Aorta (tissue), 5 donors: ENCODE measurements at regions not wholly inside any gene's neighbourhood (a gene's known extent, or its start where the extent isn't known, plus 50 kb on each side); places are given as distances from the start of the nearest gene placed in this dataset.
"Not testable (repeated sequence)": the region's sequence is repeated elsewhere in the genome, so short reads cannot be mapped to it uniquely, and the experiment has no call there.

Source experiments
- ATAC-seq: fragments of 200-7000 bp; cut with Tn5 transposase; one replicate; pipeline ENCODE4 v1.9.1; 2022; ENCODE audit warnings: moderate library complexity; ENCODE audit not compliant: low FRiP score
- DNase-seq, 2 donors: peaks; one replicate each; pipeline ENCODE4 v3.0.0-alpha.2; 2020
- H3K27ac ChIP-seq, 2 donors: one replicate each; pipeline ENCODE4 v1.5.1; 2013; ENCODE audit warnings: low read length in 2 of 2, mild to moderate bottlenecking in 2 of 2, moderate library complexity in 2 of 2, control low read depth in 1 of 2, inconsistent platforms in 1 of 2, low read depth in 1 of 2
- H3K27me3 ChIP-seq, 2 donors: one replicate each; pipeline ENCODE4 v1.6.1; 2013; ENCODE audit warnings: control low read depth in 1 of 2, low read length in 1 of 2, mild to moderate bottlenecking in 1 of 2, moderate library complexity in 1 of 2; ENCODE audit not compliant: insufficient read depth in 2 of 2, control insufficient read depth in 1 of 2
- H3K36me3 ChIP-seq, 2 donors: one replicate each; pipeline ENCODE4 v1.6.1; 2013; ENCODE audit warnings: control low read depth in 1 of 2, low read length in 1 of 2, mild to moderate bottlenecking in 1 of 2; ENCODE audit not compliant: insufficient read depth in 2 of 2, control insufficient read depth in 1 of 2
- H3K4me1 ChIP-seq, 2 donors: one replicate each; pipeline ENCODE4 v1.6.1; 2013; ENCODE audit warnings: low read length in 2 of 2, control low read depth in 1 of 2, mild to moderate bottlenecking in 1 of 2, moderate library complexity in 1 of 2; ENCODE audit not compliant: insufficient read depth in 2 of 2, control insufficient read depth in 1 of 2
- H3K4me3 ChIP-seq, 2 donors: one replicate each; pipeline ENCODE4 v1.5.1; 2013; ENCODE audit warnings: low read length in 2 of 2, control low read depth in 1 of 2, mild to moderate bottlenecking in 1 of 2
- H3K9me3 ChIP-seq: one replicate; pipeline ENCODE4 v1.6.1; 2013; ENCODE audit warnings: mild to moderate bottlenecking, low read length; ENCODE audit not compliant: control insufficient read depth
- WGBS, 2 donors: extraction: QIAGEN DNeasy Blood & Tissue Kit; methylation state at CpG; one replicate each; pipeline ENCODE4 v1.1.7; 2013; 5-methylcytosine and 5-hydroxymethylcytosine counted together
- intact Hi-C, 2 donors: fragments of 100-400 bp; cut with DNase I; formaldehyde crosslinking; loops; one replicate each; pipeline versions ENCODE4 v1.14.2 to v1.15.0; 2022
- donor health status: healthy with polysubstance abuse.
- donor health status: Bipolar disorder and iron deficiency.
- donor health status: DM: no; HTN: no; CAD: no.
- donor health status: DM: no; HTN: no; CAD: no.
- donor health status: DM: yes; HTN: yes; CAD: no.

DNA sequence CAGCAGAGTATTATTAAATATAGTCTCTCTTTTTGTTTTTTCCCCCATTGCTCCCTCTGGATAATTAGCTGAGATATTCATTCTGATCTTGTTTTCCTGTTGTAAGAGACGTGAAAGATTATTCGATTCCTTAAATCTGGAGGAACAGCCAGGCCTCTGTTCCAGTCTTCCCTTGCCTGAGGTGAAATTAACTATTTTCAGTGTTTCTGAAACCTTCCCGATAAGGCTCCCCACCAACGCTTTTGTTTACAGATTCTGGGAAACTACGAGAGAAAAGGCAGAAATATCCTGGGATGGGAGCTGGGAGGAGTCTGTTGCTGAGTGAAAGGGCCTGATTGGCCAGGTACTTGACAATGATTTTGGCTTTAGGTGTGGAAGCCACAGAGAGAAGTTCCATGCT, 63.6 kb upstream of the AGR3 start:
- Histone ChIP-seq H3K27ac (no peak overlapping the region), H3K4me1 (no peaks in the 10 kb centered on the region), H3K27me3 (no peaks in the 10 kb centered on the region), H3K36me3 (no peaks in the 10 kb centered on the region), H3K4me3 (no peak overlapping the region), H3K9me3 (peaks cover 4% of the 10 kb centered on the region)
- DNase-seq (no peak), ATAC-seq (no peak)
- 94 to 95% methylated on average over 5 of the region's 5 CpGs for WGBS, 2 donors
- intact Hi-C loops, result no loop called here

GRCh38 chr7:16948110-16948509, 66.3 kb upstream of the AGR3 start:
- H3K36me3 ChIP-seq, ATAC-seq, H3K27ac ChIP-seq, H3K4me3 ChIP-seq, DNase-seq, intact Hi-C loops, H3K4me1 ChIP-seq, H3K9me3 ChIP-seq, H3K27me3 ChIP-seq: not testable (repeated sequence)
- 85 to 93% methylated on average over 4 of the region's 4 CpGs for WGBS, 2 donors

- peaks cover 4% of the 10 kb centered on the region for H3K9me3 ChIP-seq
- DNase-seq (no peak), ATAC-seq (no peak)
- H3K36me3 ChIP-seq, result no peaks in the 10 kb centered on the region
- intact Hi-C loops, result no loop called here
- 70 to 81% methylated on average over 3 of the region's 3 CpGs for WGBS, 2 donors
- peaks cover 0 to 3% of the 10 kb centered on the region in 2 donors for H3K4me1 ChIP-seq
- no peak overlapping the region for H3K4me3 ChIP-seq
- H3K27me3 ChIP-seq, result no peaks in the 10 kb centered on the region
- no peak overlapping the region for H3K27ac ChIP-seq
Observed at GRCh38 chr7:16951483-16952080, 69.8 kb upstream of the AGR3 start.

DNA sequence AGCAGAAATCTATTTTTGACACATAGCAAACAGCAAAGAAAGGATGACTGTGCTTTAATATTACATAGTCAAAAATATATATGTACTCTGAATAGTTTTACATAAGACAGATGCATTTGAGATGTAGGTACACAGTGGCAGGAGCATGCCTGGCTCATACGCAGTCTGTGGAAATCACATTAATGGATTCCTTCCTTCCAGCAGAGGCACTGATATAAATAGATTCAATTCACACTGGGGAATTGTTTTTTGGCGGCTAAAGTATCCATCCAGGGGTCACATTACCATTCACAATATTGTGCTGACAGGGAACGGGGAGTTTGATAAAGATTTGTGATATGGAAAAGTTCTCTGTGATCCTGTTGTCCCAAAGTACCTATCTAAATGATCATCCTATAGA, 72.5 kb upstream of the AGR3 start:
- Histone ChIP-seq H3K4me1 (peaks cover 0 to 3% of the 10 kb centered on the region in 2 donors), H3K9me3 (no peaks in the 10 kb centered on the region), H3K27ac (no peak overlapping the region), H3K36me3 (no peaks in the 10 kb centered on the region), H3K4me3 (no peak overlapping the region), H3K27me3 (no peaks in the 10 kb centered on the region)
- ATAC-seq, result no peak
- intact Hi-C loops, result no loop called here
- 5 to 6% methylated on average over 3 of the region's 3 CpGs for WGBS, 2 donors
- no peak for DNase-seq

DNA sequence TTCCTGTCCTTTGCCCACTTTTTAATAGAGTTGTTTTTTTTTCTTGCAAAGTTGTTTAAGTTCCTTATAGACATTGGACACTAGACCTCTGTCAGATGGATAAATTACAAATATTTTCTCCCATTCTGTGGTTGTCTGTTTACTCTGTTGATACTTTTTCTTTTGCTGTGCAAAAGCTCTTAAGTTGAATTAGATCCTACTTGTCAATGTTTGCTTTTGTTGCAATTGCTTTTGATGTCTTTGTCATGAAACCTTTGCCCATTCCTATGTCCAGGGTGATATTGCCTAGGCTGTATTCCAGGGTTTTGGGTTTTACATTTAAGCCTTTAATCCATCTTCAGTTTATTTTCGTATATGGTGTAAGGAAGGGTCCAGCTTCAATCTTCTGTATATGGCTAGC, 76.9 kb upstream of the AGR3 start:
- 95 to 100% methylated on average over 1 of the region's 1 CpG for WGBS, 2 donors
- Histone ChIP-seq H3K27me3 (no peaks in the 10 kb centered on the region), H3K9me3 (no peaks in the 10 kb centered on the region), H3K36me3 (no peaks in the 10 kb centered on the region), H3K4me3 (no peak overlapping the region), H3K27ac (no peak overlapping the region), H3K4me1 (peaks cover 0 to 5% of the 10 kb centered on the region in 2 donors)
- DNase-seq, result no peak
- ATAC-seq, result no peak
- intact Hi-C loops, result no loop called here

GRCh38 chr7:16960337-16960965, 78.7 kb upstream of the AGR3 start:
- Histone ChIP-seq H3K9me3 (no peaks in the 10 kb centered on the region), H3K4me1 (peaks cover 0 to 2% of the 10 kb centered on the region in 2 donors), H3K27ac (no peak overlapping the region), H3K36me3 (no peaks in the 10 kb centered on the region), H3K4me3 (no peak overlapping the region), H3K27me3 (no peaks in the 10 kb centered on the region)
- DNase-seq (no peak), ATAC-seq (no peak)
- WGBS, 2 donors, result 87 to 97% methylated on average over 1 of the region's 1 CpG
- intact Hi-C loops, result loop anchor here in 1 of 2 donors (10.0 kb wide), 1 partner anchor 414 kb away; no protein-coding TSS in a partner anchor

GRCh38 chr7:16961641-16962040, 79.9 kb upstream of the AGR3 start:
- intact Hi-C loops, result loop anchor here in 1 of 2 donors (10.0 kb wide), 1 partner anchor 413 kb away; no protein-coding TSS in a partner anchor
- WGBS, 2 donors, result 4 to 6% methylated on average over 2 of the region's 2 CpGs
- no peaks in the 10 kb centered on the region for H3K9me3 ChIP-seq
- no peak overlapping the region for H3K4me3 ChIP-seq
- H3K27ac ChIP-seq, result peak overlapping the region in 1 of 2 donors; percentile 12
- peaks cover 0 to 8% of the 10 kb centered on the region in 2 donors for H3K4me1 ChIP-seq
- no peaks in the 10 kb centered on the region for H3K27me3 ChIP-seq
- DNase-seq (no peak), ATAC-seq (peak; percentile 63)
- no peaks in the 10 kb centered on the region for H3K36me3 ChIP-seq

DNA sequence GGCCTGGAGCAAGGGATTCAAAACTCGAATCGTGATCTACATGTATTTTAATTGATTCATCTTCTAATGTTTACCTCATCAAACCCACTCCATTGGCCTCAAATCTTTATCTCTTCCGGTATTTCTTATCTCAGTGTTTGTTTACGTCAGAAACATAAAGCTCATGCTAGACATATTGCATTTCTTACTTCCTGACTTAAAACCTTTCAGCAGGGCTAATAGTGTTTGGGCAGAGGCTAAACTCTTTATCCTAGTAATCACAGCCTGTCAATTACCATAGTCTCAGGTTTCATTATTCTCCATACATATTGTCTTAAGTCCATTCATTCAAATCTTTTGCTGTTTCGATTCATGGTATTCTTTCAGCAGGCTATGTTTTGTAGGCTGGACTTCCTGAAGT, 81.3 kb upstream of the AGR3 start:
- peaks cover 0 to 8% of the 10 kb centered on the region in 2 donors for H3K4me1 ChIP-seq
- H3K4me3 ChIP-seq, result no peak overlapping the region
- ATAC-seq (no peak), DNase-seq (no peak)
- no peaks in the 10 kb centered on the region for H3K36me3 ChIP-seq
- no peak overlapping the region for H3K27ac ChIP-seq
- intact Hi-C loops, result loop anchor here in 1 of 2 donors (10.0 kb wide), 1 partner anchor 412 kb away; no protein-coding TSS in a partner anchor
- H3K9me3 ChIP-seq, result no peaks in the 10 kb centered on the region
- H3K27me3 ChIP-seq, result no peaks in the 10 kb centered on the region
- 82 to 86% methylated on average over 5 of the region's 5 CpGs for WGBS, 2 donors

- intact Hi-C loops, result loop anchor here (5.0 to 10.0 kb wide), 2 partner anchors 407 to 409 kb away; no protein-coding TSS in a partner anchor
- not testable (repeated sequence) for DNase-seq, H3K9me3 ChIP-seq, H3K27me3 ChIP-seq, H3K27ac ChIP-seq, H3K36me3 ChIP-seq, H3K4me3 ChIP-seq, H3K4me1 ChIP-seq, ATAC-seq
- WGBS, 2 donors, result 94% methylated on average over 8 of the region's 8 CpGs
Observed at GRCh38 chr7:16965697-16966096, 83.9 kb upstream of the AGR3 start.
